ENCODE measurements at regions not wholly inside any gene's neighbourhood (a gene's known extent, or its start where the extent isn't known, plus 50 kb on each side); places are given as distances from the start of the nearest gene placed in this dataset.

DNA sequence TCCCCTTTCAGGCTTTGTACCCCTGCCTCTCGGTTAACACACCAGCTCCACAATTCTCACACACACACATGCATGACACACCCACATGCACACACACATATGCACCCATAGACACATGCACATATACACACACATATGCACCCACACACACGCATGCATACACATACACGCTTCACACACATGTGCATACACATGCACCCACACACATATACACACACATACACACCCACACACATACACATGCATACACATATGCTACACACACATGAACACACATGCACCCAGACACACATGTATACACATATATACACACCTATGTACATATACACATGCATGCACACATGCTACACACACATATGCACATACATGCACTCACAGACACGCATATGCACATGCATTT lies 61.7 kb upstream of the SLC25A33 start:
- intact Hi-C loops (cut with micrococcal nuclease; ENCODE audit: unreplicated experiment), result no loop called here
- CTCF ChIA-PET, result no interaction called here
- no peak overlapping the region for H3K4me3 Mint-ChIP-seq (ENCODE audit: low read depth, unreplicated experiment)
- BruUV-seq (replicated peaks), result no TSS peak
- no peaks in the 10 kb centered on the region for H3K9me3 Mint-ChIP-seq (ENCODE audit: low read depth, unreplicated experiment)
- no peaks in the 10 kb centered on the region for H3K36me3 Mint-ChIP-seq (ENCODE audit: insufficient read depth, unreplicated experiment)
- H3K27ac Mint-ChIP-seq (ENCODE audit: unreplicated experiment), result no peak overlapping the region
- TF ChIP-seq, protein P1, sequence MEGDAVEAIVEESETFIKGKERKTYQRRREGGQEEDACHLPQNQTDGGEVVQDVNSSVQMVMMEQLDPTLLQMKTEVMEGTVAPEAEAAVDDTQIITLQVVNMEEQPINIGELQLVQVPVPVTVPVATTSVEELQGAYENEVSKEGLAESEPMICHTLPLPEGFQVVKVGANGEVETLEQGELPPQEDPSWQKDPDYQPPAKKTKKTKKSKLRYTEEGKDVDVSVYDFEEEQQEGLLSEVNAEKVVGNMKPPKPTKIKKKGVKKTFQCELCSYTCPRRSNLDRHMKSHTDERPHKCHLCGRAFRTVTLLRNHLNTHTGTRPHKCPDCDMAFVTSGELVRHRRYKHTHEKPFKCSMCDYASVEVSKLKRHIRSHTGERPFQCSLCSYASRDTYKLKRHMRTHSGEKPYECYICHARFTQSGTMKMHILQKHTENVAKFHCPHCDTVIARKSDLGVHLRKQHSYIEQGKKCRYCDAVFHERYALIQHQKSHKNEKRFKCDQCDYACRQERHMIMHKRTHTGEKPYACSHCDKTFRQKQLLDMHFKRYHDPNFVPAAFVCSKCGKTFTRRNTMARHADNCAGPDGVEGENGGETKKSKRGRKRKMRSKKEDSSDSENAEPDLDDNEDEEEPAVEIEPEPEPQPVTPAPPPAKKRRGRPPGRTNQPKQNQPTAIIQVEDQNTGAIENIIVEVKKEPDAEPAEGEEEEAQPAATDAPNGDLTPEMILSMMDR (IDR thresholded peaks at IDR 0.05; ENCODE audit: unreplicated experiment), result no peak
- H3K4me1 Mint-ChIP-seq (ENCODE audit: low read depth, unreplicated experiment), result no peaks in the 10 kb centered on the region
- DNase-seq, result no peak
- H3K27me3 Mint-ChIP-seq (ENCODE audit: unreplicated experiment), result peaks cover 13% of the 10 kb centered on the region

DNA sequence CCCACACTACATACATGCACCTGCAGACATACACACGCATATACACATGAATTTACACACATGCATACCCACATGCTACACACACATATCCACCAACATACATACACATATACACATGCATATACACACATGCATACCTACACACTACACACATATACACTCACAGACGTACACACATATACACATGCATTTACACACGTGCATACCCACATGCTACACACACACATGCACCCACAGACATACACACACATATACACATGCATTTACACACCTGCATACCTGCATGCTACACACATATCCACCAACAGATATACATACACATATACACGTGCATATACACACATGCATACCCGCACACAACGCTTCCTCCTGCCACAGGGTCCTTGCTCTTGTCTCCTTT lies 61.2 kb upstream of the SLC25A33 start:
- TF ChIP-seq, protein P1 (IDR thresholded peaks at IDR 0.05; ENCODE audit: unreplicated experiment), result no peak
- Mint-ChIP-seq H3K4me1 (ENCODE audit: low read depth, unreplicated experiment) (no peaks in the 10 kb centered on the region), H3K27ac (ENCODE audit: unreplicated experiment) (no peak overlapping the region), H3K4me3 (ENCODE audit: low read depth, unreplicated experiment) (no peak overlapping the region), H3K9me3 (ENCODE audit: low read depth, unreplicated experiment) (no peaks in the 10 kb centered on the region), H3K36me3 (ENCODE audit: insufficient read depth, unreplicated experiment) (no peaks in the 10 kb centered on the region), H3K27me3 (ENCODE audit: unreplicated experiment) (peaks cover 13% of the 10 kb centered on the region)
- DNase-seq, result no peak
- BruUV-seq (replicated peaks), result no TSS peak
- CTCF ChIA-PET, result no interaction called here
- intact Hi-C loops (cut with micrococcal nuclease; ENCODE audit: unreplicated experiment), result no loop called here

DNA sequence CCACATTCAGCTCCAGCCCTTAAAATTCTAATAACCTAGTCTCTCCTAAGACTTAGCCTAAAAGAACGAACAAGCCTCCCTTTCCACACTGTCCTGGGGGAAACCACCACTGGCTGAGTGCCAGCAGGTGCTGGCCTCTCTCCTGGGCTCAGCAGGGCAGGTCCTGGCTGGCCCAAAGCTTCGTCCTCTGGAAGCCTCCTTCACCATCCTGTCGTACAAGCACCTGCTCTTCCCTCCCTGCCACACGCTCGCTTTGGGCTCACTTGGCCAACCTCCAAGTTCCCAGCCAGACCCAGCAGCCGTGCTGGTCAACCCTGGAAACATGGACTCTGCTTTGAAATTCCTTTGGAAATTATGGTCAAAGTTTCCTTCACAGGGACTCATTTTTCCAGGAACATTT lies 58.2 kb upstream of the SLC25A33 start:
- no peaks in the 10 kb centered on the region for H3K36me3 Mint-ChIP-seq (ENCODE audit: insufficient read depth, unreplicated experiment)
- peaks cover 14% of the 10 kb centered on the region for H3K27me3 Mint-ChIP-seq (ENCODE audit: unreplicated experiment)
- intact Hi-C loops (cut with micrococcal nuclease; ENCODE audit: unreplicated experiment), result no loop called here
- H3K27ac Mint-ChIP-seq (ENCODE audit: unreplicated experiment), result no peak overlapping the region
- no TSS peak for BruUV-seq (replicated peaks)
- H3K4me3 Mint-ChIP-seq (ENCODE audit: low read depth, unreplicated experiment), result no peak overlapping the region
- CTCF ChIA-PET, result interaction anchor here (0.7 kb wide), 1 partner anchor 268 kb away, joined by 3 read pairs; no protein-coding TSS in a partner anchor
- H3K9me3 Mint-ChIP-seq (ENCODE audit: low read depth, unreplicated experiment), result no peaks in the 10 kb centered on the region
- TF ChIP-seq, protein P1 (IDR thresholded peaks at IDR 0.05; ENCODE audit: unreplicated experiment), result no peak
- DNase-seq, result no peak
- H3K4me1 Mint-ChIP-seq (ENCODE audit: low read depth, unreplicated experiment), result no peaks in the 10 kb centered on the region

DNA sequence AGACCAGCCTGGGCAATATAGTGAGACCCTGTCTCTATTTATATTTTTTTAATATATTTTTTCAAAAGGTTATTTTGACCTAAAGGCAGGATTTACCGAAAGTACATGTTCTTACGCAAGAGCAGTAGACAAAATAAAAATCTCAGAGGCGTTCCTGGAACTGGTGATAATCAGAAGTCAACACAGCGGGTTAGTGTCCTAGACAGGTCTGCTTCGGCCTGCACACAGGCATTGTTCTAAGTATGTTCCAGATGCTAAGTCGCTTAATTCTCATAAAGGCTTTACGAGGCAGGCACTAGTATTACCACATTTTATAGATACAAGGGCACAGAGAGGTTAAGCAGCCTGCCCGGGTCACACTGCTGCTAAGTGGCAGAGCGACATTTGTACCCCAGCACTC lies 56.9 kb upstream of the SLC25A33 start:
- intact Hi-C loops (cut with micrococcal nuclease; ENCODE audit: unreplicated experiment), result no loop called here
- Mint-ChIP-seq H3K9me3 (ENCODE audit: low read depth, unreplicated experiment) (no peaks in the 10 kb centered on the region), H3K27me3 (ENCODE audit: unreplicated experiment) (peaks cover 26% of the 10 kb centered on the region), H3K4me1 (ENCODE audit: low read depth, unreplicated experiment) (no peaks in the 10 kb centered on the region), H3K4me3 (ENCODE audit: low read depth, unreplicated experiment) (no peak overlapping the region), H3K36me3 (ENCODE audit: insufficient read depth, unreplicated experiment) (no peaks in the 10 kb centered on the region), H3K27ac (ENCODE audit: unreplicated experiment) (no peak overlapping the region)
- TF ChIP-seq, protein P1 (IDR thresholded peaks at IDR 0.05; ENCODE audit: unreplicated experiment), result no peak
- CTCF ChIA-PET, result interaction anchor here (0.5 kb wide), 1 partner anchor 186 kb away, joined by 3 read pairs; no protein-coding TSS in a partner anchor
- no peak for DNase-seq
- no TSS peak for BruUV-seq (replicated peaks)
